Hepatocyte (in vitro differentiated cells): ENCODE measurements at regions not wholly inside any gene's neighbourhood (a gene's known extent, or its start where the extent isn't known, plus 50 kb on each side); places are given as distances from the start of the nearest gene placed in this dataset.

ENCODE experiments used
- DNase-seq: peaks from one replicate; pipeline ENCODE4 v3.0.0-alpha.2; 2016; ENCODE audit warnings: low spot score
- H2AFZ ChIP-seq: fragments of 200-600 bp; sonication (generic); 2 replicates; pipeline ENCODE4 v1.6.0; 2016; ENCODE audit warnings: antibody characterized with exemption, mild to moderate bottlenecking
- H3K27ac ChIP-seq: fragments of 200-600 bp; sonication (generic); 2 replicates; pipeline ENCODE4 v1.5.1; 2016; ENCODE audit warnings: mild to moderate bottlenecking
- H3K27me3 ChIP-seq: fragments of 200-600 bp; sonication (generic); 2 replicates; pipeline ENCODE4 v1.6.1; 2016
- H3K36me3 ChIP-seq: fragments of 200-600 bp; sonication (generic); replicated peaks from 2 replicates; pipeline ENCODE4 v1.5.1; 2016; ENCODE audit warnings: low read depth; ENCODE audit not compliant: insufficient read depth
- H3K4me1 ChIP-seq: fragments of 200-600 bp; sonication (generic); 2 replicates; pipeline ENCODE4 v1.5.1; 2016; ENCODE audit warnings: mild to moderate bottlenecking, moderate library complexity; ENCODE audit not compliant: insufficient read depth
- H3K4me2 ChIP-seq: fragments of 200-600 bp; sonication (generic); 2 replicates; pipeline ENCODE4 v1.6.0; 2016
- H3K4me3 ChIP-seq: fragments of 200-600 bp; sonication (generic); 2 replicates; pipeline ENCODE4 v1.5.1; 2016; ENCODE audit warnings: mild to moderate bottlenecking
- H3K79me2 ChIP-seq: fragments of 200-600 bp; sonication (generic); 2 replicates; pipeline ENCODE4 v1.6.0; 2017; ENCODE audit warnings: mild to moderate bottlenecking
- H3K9me2 ChIP-seq: fragments of 200-600 bp; sonication (generic); replicated peaks from 2 replicates; pipeline ENCODE4 v1.6.0; 2017; ENCODE audit warnings: mild to moderate bottlenecking; ENCODE audit not compliant: insufficient read depth
- H3K9me3 ChIP-seq: fragments of 200-600 bp; sonication (generic); 2 replicates; pipeline ENCODE4 v1.5.1; 2016; ENCODE audit warnings: low read depth, mild to moderate bottlenecking
- H4K20me1 ChIP-seq: fragments of 200-600 bp; sonication (generic); 2 replicates; pipeline ENCODE4 v1.6.0; 2016; ENCODE audit warnings: mild to moderate bottlenecking; ENCODE audit not compliant: insufficient read depth, poor library complexity, severe bottlenecking
- CTCF ChIP-seq: fragments of 200-600 bp; sonication (generic); IDR thresholded peaks from 2 replicates; pipeline ENCODE4 v1.5.1; 2016; ENCODE audit warnings: antibody characterized with exemption, mild to moderate bottlenecking; ENCODE audit not compliant: poor library complexity
- EZH2 ChIP-seq: fragments of 200-600 bp; sonication (generic); IDR thresholded peaks from 2 replicates; pipeline ENCODE4 v1.6.1; 2016; ENCODE audit warnings: antibody characterized with exemption, mild to moderate bottlenecking, borderline replicate concordance
- EZH2phosphoT487 ChIP-seq: fragments of 200-600 bp; sonication (generic); IDR thresholded peaks from one replicate; pipeline ENCODE4 v1.6.1; 2018; ENCODE audit warnings: antibody characterized with exemption, mild to moderate bottlenecking, low read depth, moderate library complexity; ENCODE audit not compliant: unreplicated experiment, severe bottlenecking
- WGBS: methylation state at CpG from one replicate; pipeline ENCODE4 v1.1.6; 2016; ENCODE audit warnings: low lambda C conversion rate; ENCODE audit errors: missing lambda C conversion rate; 5-methylcytosine and 5-hydroxymethylcytosine counted together

GRCh38 chr13:22121146-22121739 is 450.4 kb downstream of the FGF9 start:
- H3K36me3 ChIP-seq = no peaks in the 10 kb centered on the region
- H3K9me3 ChIP-seq = no peaks in the 10 kb centered on the region
- no peak overlapping the region for H3K27ac ChIP-seq
- H3K4me1 ChIP-seq = no peaks in the 10 kb centered on the region
- WGBS = 60% methylated on average over 10 of the region's 10 CpGs
- H3K9me2 ChIP-seq = no peaks in the 10 kb centered on the region
- TF ChIP-seq EZH2phosphoT487 = no peak
- TF ChIP-seq CTCF = no peak
- no peak for TF ChIP-seq EZH2
- DNase-seq = no peak
- H3K79me2 ChIP-seq = no peaks in the 10 kb centered on the region
- H3K4me2 ChIP-seq = no peak overlapping the region
- no peaks in the 10 kb centered on the region for H4K20me1 ChIP-seq
- H3K27me3 ChIP-seq = no peaks in the 10 kb centered on the region
- H3K4me3 ChIP-seq = no peak overlapping the region
- H2AFZ ChIP-seq = no peak overlapping the region

GRCh38 chr13:22126433-22127021 is 455.7 kb downstream of the FGF9 start:
- Histone ChIP-seq H3K36me3 (no peaks in the 10 kb centered on the region), H3K27ac (no peak overlapping the region), H3K9me2 (no peaks in the 10 kb centered on the region), H3K9me3 (no peaks in the 10 kb centered on the region), H3K27me3 (no peaks in the 10 kb centered on the region), H3K4me1 (peaks cover 10% of the 10 kb centered on the region), H4K20me1 (no peaks in the 10 kb centered on the region), H3K79me2 (no peaks in the 10 kb centered on the region), H2AFZ (no peak overlapping the region), H3K4me3 (no peak overlapping the region), H3K4me2 (no peak overlapping the region)
- DNase-seq = no peak
- TF ChIP-seq EZH2 = no peak
- TF ChIP-seq CTCF = no peak
- no peak for TF ChIP-seq EZH2phosphoT487
- 41% methylated on average over 2 of the region's 2 CpGs for WGBS

GRCh38 chr13:22127277-22128164 is 456.6 kb downstream of the FGF9 start:
- no peaks in the 10 kb centered on the region for H3K27me3 ChIP-seq
- H3K9me2 ChIP-seq = no peaks in the 10 kb centered on the region
- no peak overlapping the region for H3K4me2 ChIP-seq
- TF ChIP-seq EZH2 = no peak
- H4K20me1 ChIP-seq = no peaks in the 10 kb centered on the region
- WGBS = 94% methylated on average over 5 of the region's 5 CpGs
- H3K36me3 ChIP-seq = no peaks in the 10 kb centered on the region
- H3K4me1 ChIP-seq = peaks cover 10% of the 10 kb centered on the region
- H3K27ac ChIP-seq = no peak overlapping the region
- H3K79me2 ChIP-seq = no peaks in the 10 kb centered on the region
- DNase-seq = no peak
- no peak overlapping the region for H3K4me3 ChIP-seq
- no peaks in the 10 kb centered on the region for H3K9me3 ChIP-seq
- H2AFZ ChIP-seq = no peak overlapping the region
